Panc1 (cell line): ENCODE measurements at regions not wholly inside any gene's neighbourhood (a gene's known extent, or its start where the extent isn't known, plus 50 kb on each side); places are given as distances from the start of the nearest gene placed in this dataset.

Source experiments
- ATAC-seq: fragments of 200-7000 bp; cut with Tn5 transposase; 2 replicates; pipeline ENCODE4 v1.9.1; 2020; ENCODE audit warnings: mild to moderate bottlenecking, moderate library complexity
- BruUV-seq: library from RNA; stranded (reverse); fragments of 400-500 nt; replicated peaks from 2 replicates; lab custom pipeline; 2021; lab: Mats Ljungman, UMichigan
- CTCF ChIA-PET: fragments of 300-600 bp; sonication (Branson Sonifier 250); formaldehyde crosslinking; loops from one replicate; lab custom pipeline; 2022; ENCODE audit warnings: antibody characterized with exemption; lab: Charles Lee
- POLR2A ChIA-PET: fragments of 300-600 bp; sonication (Branson Sonifier 250); formaldehyde crosslinking; loops from one replicate; lab custom pipeline; 2022; ENCODE audit warnings: antibody characterized with exemption; lab: Charles Lee
- DNase-seq: peaks from one replicate; pipeline ENCODE4 v3.0.0-alpha.2; 2010; ENCODE audit warnings: low read depth, low spot score
- H3K27ac ChIP-seq: 2 replicates; pipeline ENCODE4 v1.5.1; 2011; ENCODE audit warnings: mild to moderate bottlenecking, low read length, inconsistent platforms
- H3K27me3 ChIP-seq: fragments of 200-500 bp; sonication (Bioruptor generic); 2 replicates; pipeline ENCODE4 v1.6.0; 2014; ENCODE audit warnings: low read length, inconsistent platforms; ENCODE audit not compliant: control insufficient read depth, insufficient read depth
- H3K36me3 ChIP-seq: fragments of 200-500 bp; sonication (Bioruptor generic); 2 replicates; pipeline ENCODE4 v1.5.1; 2014; ENCODE audit warnings: inconsistent platforms, mild to moderate bottlenecking, low read length, moderate library complexity; ENCODE audit not compliant: control insufficient read depth, insufficient read depth
- H3K4me1 ChIP-seq: 2 replicates; pipeline ENCODE4 v1.5.1; 2011; ENCODE audit warnings: inconsistent platforms, mild to moderate bottlenecking, low read length, moderate library complexity; ENCODE audit not compliant: control insufficient read depth, insufficient read depth
- H3K4me3 ChIP-seq, 2 experiments: 2 replicates each; pipeline ENCODE4 v1.5.1; 2011 to 2012; ENCODE audit warnings: low read depth in 2 of 2, low read length in 2 of 2, mild to moderate bottlenecking in 2 of 2, inconsistent platforms in 1 of 2, moderate library complexity in 1 of 2
- H3K9me3 ChIP-seq: fragments of 200-500 bp; sonication (Bioruptor generic); 2 replicates; pipeline ENCODE4 v1.5.1; 2014; ENCODE audit warnings: low read depth, mild to moderate bottlenecking, inconsistent platforms, low read length, moderate library complexity; ENCODE audit not compliant: control insufficient read depth, insufficient read depth
- CTCF ChIP-seq: fragments of 450-650 bp; IDR thresholded peaks from 2 replicates; pipeline ENCODE4 v1.5.1; 2017; ENCODE audit warnings: mild to moderate bottlenecking
- POLR2AphosphoS5 ChIP-seq: IDR thresholded peaks from 2 replicates; pipeline ENCODE4 v1.6.1; 2012; ENCODE audit warnings: mild to moderate bottlenecking, low read depth, low read length, moderate library complexity
- SIN3A ChIP-seq: IDR thresholded peaks from 2 replicates; pipeline ENCODE4 v1.6.1; 2012; ENCODE audit warnings: low read depth, mild to moderate bottlenecking, low read length, moderate library complexity, borderline replicate concordance; ENCODE audit not compliant: insufficient read depth
- TCF7L2 ChIP-seq: IDR thresholded peaks from 2 replicates; pipeline ENCODE4 v1.6.1; 2011; ENCODE audit warnings: mild to moderate bottlenecking, low read depth, low read length, inconsistent platforms
- in situ Hi-C: cut with HindIII; loops from 2 replicates; pipeline ENCODE4 v1.10.0; 2016; ENCODE audit warnings: low sequenced_read_pairs, low pct_unique_long_range_greater_than_20kb
- intact Hi-C: fragments of 100-400 bp; cut with micrococcal nuclease; formaldehyde crosslinking; loops from one replicate; pipeline ENCODE4 v1.10.0; 2022; ENCODE audit not compliant: unreplicated experiment
- TF ChIP-seq, protein P1 (sequence below), 2 experiments: IDR thresholded peaks; 2 replicates each; pipeline ENCODE4 v1.6.1; 2011 to 2012; ENCODE audit warnings: low read depth in 2 of 2, control low read depth in 1 of 2, low read length in 1 of 2, mild to moderate bottlenecking in 1 of 2, moderate library complexity in 1 of 2; ENCODE audit not compliant: insufficient read depth in 1 of 2

- H3K4me1 ChIP-seq, result no peaks in the 10 kb centered on the region
- H3K27me3 ChIP-seq, result peaks cover 30% of the 10 kb centered on the region; the same call in 1 of the 2 replicates
- intact Hi-C loops, result loop anchor here (5.0 kb wide), 1 partner anchor 48 kb away; no protein-coding TSS in a partner anchor
- no peaks in the 10 kb centered on the region for H3K36me3 ChIP-seq
- TF ChIP-seq SIN3A (no peak), POLR2AphosphoS5 (no peak), TCF7L2 (no peak), CTCF (no peak)
- TF ChIP-seq, protein P1, sequence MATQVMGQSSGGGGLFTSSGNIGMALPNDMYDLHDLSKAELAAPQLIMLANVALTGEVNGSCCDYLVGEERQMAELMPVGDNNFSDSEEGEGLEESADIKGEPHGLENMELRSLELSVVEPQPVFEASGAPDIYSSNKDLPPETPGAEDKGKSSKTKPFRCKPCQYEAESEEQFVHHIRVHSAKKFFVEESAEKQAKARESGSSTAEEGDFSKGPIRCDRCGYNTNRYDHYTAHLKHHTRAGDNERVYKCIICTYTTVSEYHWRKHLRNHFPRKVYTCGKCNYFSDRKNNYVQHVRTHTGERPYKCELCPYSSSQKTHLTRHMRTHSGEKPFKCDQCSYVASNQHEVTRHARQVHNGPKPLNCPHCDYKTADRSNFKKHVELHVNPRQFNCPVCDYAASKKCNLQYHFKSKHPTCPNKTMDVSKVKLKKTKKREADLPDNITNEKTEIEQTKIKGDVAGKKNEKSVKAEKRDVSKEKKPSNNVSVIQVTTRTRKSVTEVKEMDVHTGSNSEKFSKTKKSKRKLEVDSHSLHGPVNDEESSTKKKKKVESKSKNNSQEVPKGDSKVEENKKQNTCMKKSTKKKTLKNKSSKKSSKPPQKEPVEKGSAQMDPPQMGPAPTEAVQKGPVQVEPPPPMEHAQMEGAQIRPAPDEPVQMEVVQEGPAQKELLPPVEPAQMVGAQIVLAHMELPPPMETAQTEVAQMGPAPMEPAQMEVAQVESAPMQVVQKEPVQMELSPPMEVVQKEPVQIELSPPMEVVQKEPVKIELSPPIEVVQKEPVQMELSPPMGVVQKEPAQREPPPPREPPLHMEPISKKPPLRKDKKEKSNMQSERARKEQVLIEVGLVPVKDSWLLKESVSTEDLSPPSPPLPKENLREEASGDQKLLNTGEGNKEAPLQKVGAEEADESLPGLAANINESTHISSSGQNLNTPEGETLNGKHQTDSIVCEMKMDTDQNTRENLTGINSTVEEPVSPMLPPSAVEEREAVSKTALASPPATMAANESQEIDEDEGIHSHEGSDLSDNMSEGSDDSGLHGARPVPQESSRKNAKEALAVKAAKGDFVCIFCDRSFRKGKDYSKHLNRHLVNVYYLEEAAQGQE (IDR thresholded peaks at IDR 0.05; ENCODE audit: insufficient read depth in 1 of 2, low read depth in 2 of 2, low read length in 1 of 2), result no peak
- ChIA-PET CTCF (no interaction called here), POLR2A (no interaction called here)
- no peaks in the 10 kb centered on the region for H3K9me3 ChIP-seq
- ATAC-seq (no peak), DNase-seq (no peak)
- H3K4me3 ChIP-seq, result no peak overlapping the region
- in situ Hi-C loops, result no loop called here
- H3K27ac ChIP-seq, result no peak overlapping the region
- BruUV-seq, result no TSS peak
Measured at GRCh38 chr12:25830456-25830855, 128.0 kb upstream of the RASSF8 start.

DNA sequence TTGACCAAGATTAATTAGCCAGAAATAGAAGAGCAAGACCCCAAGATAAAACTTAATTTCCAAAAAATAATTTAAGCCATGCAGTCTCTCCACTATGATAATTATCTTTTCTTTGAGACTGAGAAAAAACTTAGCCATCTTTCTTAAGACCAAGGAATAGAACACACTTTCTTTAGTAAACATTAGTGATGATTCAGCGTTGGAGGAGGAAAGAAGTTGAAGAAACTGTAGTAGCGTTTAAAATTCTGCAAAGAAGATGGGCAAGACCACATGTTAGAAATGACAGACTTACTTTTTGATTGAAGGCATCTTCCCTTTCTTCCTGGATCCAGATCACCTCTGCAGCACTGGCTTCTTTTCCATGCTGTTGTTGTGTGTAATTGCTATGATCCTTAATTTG, 124.8 kb upstream of the RASSF8 start:
- DNase-seq (no peak), ATAC-seq (no peak)

More for the DNA sequence above, 124.8 kb upstream of the RASSF8 start:
- intact Hi-C loops (loop anchor here (5.0 kb wide), 1 partner anchor 51 kb away; no protein-coding TSS in a partner anchor), in situ Hi-C loops (no loop called here)
- Histone ChIP-seq H3K27ac (no peak overlapping the region), H3K4me1 (no peaks in the 10 kb centered on the region), H3K9me3 (no peaks in the 10 kb centered on the region), H3K36me3 (no peaks in the 10 kb centered on the region), H3K27me3 (peaks cover 30% of the 10 kb centered on the region; the same call in 1 of the 2 replicates), H3K4me3 (no peak overlapping the region)
- TF ChIP-seq SIN3A (no peak), TCF7L2 (no peak)
- TF ChIP-seq, protein P1 (IDR thresholded peaks at IDR 0.05; ENCODE audit: insufficient read depth in 1 of 2, low read depth in 2 of 2, low read length in 1 of 2), result no peak
- BruUV-seq, result no TSS peak
- CTCF ChIA-PET, result no interaction called here
- POLR2A ChIA-PET, result interaction anchor here (0.8 kb wide), 1 partner anchor 179 kb away, joined by 3 read pairs; no protein-coding TSS in a partner anchor
